Activated CD4-positive, alpha-beta T cell treated with anti-CD3 and anti-CD28 coated beads for 4 hours (primary cell): ENCODE measurements at regions not wholly inside any gene's neighbourhood (a gene's known extent, or its start where the extent isn't known, plus 50 kb on each side); places are given as distances from the start of the nearest gene placed in this dataset.
A peak's percentile ranks its signal among the peaks of the same experiment; 100 is the strongest.
"Not testable (repeated sequence)": the region's sequence is repeated elsewhere in the genome, so short reads cannot be mapped to it uniquely, and the experiment has no call there.

Source experiments
- DNase-seq, 2 donors: peaks; one replicate each; pipeline ENCODE4 v3.0.0-alpha.2; 2020

GRCh38 chr1:200281201-200281835 lies 128.5 kb downstream of the ZNF281 start:
- DNase-seq = no peak

- DNase-seq = peak; percentile 6 to 26
Measured at GRCh38 chr1:200279810-200280411, 129.9 kb downstream of the ZNF281 start.

DNA sequence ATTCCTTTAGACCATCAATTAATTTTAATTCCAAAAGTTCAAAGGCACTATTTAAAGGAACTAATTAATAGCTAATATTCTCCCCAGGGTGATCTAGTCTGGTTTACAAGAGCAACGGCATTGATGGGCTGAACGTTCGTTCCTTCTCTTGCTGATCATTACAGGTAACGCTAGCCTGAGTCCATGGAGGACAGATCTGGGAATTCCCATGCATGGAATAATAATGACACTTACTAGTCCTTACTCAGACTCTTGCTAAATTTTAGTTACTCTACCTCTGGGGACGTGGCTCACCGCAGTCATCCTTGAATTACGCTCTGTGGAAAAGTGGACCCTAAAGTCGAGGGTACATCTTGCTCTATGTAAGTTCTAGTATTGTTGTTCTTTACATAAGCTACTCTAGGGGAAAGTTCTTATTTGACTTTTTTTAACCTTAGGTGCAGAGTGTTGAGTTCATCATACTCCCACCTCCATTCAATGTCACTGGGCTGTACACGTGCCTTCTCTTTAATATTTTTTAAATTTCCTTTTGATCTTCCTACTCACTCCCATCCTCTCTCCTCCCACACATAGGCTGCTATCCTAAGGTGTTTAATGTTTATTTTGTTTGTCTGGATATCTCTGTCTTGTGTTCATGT lies 133.9 kb downstream of the ZNF281 start:
- DNase-seq = no peak

DNA sequence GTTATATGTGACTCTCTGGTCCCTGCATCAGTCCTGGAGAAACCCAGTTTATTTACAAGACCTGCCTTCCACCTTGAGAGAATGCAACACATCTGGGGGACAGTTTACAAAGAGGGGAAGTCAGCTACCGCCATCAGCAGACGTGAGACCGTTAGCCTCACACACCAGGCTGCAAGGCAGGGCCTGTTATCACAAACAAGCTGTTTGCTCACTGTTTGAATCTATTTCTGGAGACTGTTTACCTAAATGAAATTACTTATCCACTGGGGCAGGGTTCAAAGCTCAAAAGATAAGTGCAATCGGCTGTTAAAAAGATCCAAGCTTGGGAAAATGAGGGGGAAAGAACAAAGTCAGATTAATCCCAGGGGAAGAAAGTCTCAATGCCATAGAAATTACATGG lies 134.4 kb downstream of the ZNF281 start:
- no peak for DNase-seq

DNA sequence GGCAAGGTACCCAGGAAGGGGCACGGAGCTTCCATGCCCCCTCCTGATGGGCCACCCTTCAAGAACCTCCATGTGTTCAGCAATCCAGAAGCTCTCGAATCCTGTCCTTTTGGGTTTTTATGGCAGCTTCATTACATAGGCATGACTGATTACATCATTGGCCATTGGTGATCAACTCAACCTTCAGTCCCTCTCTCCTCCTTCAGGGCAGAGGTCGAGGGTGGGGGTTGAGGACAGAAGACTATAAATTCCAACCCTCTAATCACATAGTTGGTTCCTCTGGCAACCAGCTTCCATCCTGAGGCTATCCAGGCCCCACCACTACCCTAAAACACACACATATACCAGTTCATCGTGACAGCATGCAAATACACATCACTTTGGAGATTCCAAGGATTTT lies 135.7 kb downstream of the ZNF281 start:
- DNase-seq = no peak

GRCh38 chr1:200272481-200273068 lies 137.3 kb downstream of the ZNF281 start:
- DNase-seq = no peak

DNA sequence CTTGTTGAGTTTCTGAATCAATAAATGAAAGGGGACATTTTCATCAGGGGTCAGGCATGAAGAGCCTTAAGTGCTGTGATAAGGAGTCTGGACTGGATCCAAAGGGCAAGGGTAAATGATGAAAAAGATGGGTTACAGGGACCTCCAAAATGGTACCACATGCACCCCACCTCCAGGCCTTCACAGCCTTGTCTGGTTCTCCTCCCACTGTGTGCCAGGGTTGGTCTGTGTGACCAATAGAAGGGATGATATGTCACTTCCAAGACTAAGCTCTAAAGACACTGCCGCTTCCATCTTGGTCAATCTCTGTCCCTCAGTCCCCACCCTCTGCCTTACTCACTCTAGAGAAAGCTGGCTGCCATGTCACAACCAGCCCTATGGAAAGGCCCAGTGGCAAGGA lies 140.6 kb downstream of the ZNF281 start:
- DNase-seq = no peak

DNA sequence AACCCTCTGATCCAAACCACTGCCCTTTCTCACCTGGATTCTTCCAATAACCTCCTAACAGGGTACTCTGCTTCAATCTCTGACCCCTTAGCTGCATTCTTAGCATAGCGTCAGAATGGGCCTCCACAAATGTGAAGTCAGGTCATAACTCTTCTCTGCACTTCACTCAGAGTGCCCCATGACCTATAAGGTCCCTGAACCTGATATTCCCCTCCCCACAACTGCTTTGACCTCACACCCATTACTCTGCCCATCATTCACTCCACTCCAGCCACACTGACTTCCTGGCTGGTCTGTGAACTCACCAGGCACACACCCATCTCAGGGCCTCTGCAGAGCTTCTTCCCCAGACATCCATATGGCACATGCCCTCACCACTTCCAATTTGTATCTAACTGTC lies 141.9 kb downstream of the ZNF281 start:
- DNase-seq = no peak

DNA sequence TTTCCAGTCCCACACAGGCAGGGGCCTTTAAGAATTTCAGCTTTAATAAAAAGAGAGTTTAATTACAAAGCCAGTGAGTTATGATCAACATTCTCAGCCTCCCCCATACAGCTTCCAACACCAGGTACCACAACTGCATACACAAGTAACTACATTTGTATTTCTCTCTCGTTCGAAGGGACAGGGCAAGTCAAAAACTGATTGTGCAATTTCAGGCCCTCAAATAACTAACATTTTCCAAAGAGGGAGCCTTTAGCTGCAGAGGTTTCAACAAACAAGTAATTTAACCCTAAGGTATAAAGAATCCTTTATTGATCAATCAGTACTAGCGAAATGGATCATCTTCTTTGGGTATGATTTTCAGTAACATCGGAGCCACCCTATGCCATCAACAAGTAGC lies 142.4 kb downstream of the ZNF281 start:
- DNase-seq = no peak

GRCh38 chr1:200266871-200267270 lies 143.0 kb downstream of the ZNF281 start:
- DNase-seq = no peak

- DNase-seq = no peak
Measured at GRCh38 chr1:200265881-200266280, 144.0 kb downstream of the ZNF281 start.

DNA sequence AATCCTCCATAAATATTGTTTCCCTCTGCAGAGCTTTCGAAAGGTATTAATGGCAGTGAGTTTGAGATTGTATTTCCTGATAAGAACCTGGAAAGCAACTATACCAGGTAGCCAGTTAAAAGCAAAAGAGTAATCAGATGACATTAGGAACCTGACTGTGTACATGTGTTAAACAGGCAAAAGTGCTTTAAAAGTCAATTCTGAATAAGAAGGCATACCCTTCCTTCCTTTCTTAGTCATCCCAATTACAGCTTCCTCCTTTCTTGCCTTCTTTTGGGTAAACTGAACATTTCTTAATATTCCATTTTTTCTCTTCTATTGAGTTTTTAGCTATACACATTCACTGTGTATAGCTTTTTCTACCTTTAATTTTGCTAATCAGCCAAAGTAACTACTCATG lies 144.7 kb downstream of the ZNF281 start:
- no peak for DNase-seq

DNA sequence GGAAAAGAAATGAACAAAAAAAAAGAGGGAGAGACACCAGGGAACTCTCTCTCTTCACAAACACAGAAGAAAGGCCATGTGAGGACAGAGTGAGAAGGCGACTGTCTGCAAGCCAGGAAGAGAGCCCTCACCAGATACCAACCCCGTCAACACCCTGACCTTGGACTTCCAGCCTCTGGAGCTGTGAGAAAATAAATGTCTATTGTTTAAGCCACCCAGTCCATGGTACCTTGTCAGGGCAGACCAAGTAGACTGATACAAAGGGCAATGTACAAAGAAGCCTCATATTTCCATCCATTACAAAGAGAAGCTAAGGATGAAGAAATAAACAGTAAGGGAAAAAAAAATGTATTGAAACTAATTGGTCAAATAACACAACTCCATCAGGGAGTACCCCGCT lies 146.6 kb downstream of the ZNF281 start:
- DNase-seq = no peak

DNA sequence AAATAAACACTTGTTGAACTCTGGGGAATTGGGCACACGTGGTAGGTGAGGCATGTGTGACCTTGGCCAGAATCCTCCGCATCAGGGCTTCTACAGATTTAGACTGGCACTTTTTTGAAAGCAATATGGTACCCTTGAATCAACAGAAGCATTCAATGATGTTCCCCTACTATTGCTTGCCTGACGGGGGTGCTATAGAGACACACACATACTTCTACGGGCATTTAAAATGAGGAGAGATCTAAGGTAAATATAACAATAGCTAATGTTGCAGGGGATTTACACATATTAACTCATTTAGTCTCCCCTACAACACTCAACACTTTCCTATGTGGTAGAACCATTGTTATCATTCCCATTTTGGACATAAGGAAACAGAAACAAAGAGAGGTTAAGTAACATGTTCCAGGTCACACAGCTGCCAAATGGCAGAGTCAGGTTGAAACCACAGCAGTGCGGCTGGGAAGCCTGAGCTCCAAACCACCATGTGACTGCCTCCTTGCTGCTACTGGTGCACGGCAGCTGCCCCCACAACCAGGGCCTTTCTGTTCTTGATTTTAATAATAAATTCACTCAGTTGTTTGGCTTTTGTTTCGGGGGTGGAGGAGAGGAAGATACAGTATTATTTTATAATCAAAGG lies 147.4 kb downstream of the ZNF281 start:
- DNase-seq = no peak

GRCh38 chr1:200260597-200261335 lies 149.1 kb downstream of the ZNF281 start:
- no peak for DNase-seq

- peak in 1 of 2 donors; percentile 6 for DNase-seq
Measured at GRCh38 chr1:200258447-200259375, 151.1 kb downstream of the ZNF281 start.

DNA sequence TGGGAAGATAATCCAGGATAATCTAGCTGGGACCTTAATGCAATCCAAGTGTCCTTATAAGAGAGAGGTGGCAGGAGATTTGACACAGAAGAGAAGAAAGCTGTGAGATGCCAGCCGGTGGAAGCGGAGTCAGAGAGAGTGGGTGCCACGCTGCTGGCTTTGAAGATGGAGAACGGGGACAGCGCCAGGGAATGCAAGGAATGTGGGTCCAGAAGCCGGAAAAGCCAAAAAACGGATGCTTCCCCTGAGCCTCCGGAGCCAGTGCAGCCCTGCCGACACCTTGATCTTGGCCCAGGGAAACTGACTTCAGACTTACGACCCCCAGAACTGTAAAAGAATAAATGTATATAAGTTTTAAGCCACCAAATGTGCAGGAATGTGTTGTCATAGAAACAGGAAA lies 152.6 kb downstream of the ZNF281 start:
- DNase-seq = no peak

- DNase-seq = not testable (repeated sequence)
Measured at GRCh38 chr1:200254602-200255001, 155.2 kb downstream of the ZNF281 start.

DNA sequence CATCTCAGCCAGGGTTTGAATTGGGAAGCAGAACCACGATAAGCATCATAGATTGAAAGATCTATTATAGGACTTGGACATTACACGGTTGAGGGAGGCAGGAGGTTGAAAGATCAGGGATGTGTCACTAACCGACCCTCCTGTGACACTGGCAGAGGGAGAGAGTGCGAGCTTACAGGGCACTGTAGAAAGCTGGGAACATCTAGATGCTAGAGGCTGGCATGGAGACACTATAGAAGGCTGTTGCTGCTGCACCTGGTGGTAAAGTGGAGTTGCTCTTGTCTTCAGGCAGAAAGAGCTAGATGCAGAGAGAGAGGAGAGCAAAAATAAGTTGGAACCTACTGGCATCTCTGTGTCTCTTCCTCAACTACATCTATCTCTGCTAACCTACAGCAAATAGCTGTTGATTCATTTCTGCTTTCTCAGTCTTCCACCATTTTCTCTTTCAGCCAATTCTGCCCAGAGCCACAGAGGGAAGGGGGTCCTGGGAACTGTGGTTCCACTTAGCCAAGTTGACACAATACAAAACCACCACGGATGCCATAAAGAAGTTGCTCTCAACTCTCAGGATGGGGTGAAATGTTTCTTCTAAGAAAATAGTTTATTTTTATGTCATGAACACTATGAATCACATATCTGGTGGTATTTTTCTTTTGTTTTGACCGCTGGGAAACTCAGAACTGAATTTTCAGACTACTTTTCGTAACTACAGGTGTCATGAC lies 155.9 kb downstream of the ZNF281 start:
- no peak for DNase-seq

DNA sequence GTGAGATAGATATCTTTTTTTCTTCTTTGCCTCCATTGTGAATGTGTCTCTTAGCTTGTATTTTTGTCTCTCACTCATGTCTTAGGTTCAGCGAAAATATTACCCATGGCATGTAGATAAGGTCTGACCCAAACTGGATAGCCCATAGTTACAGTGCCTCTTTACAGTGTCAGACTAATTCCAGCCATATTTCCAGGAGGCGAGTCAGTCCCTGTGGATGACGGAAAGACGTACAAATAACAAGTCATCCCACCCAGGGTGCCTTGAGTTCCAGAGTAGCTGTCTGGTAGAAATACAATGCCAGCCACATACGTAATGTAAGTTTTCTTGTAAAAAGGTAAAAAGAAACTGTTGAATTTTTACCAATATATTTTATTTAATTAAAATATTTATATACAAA lies 157.3 kb downstream of the ZNF281 start:
- no peak for DNase-seq

DNA sequence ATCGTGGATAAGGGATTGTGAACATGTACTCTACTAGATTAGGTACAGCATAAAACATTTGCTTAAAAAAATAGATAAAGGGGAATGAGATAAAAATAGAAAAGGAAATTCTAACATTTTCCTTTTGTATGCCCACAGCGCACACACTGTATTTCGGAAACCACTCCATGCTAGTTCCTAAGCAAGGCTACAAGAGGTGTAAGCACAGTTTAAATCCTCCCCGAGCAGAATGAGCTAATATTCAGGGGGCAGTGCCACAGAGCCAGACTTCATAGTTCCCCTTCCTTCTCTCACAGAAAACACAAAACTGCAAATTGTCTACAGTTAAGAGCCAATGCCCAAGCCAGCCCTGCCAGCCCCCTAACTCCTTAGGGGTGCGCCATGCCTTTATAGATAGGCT lies 159.4 kb downstream of the ZNF281 start:
- DNase-seq = no peak
